NCI-H1092 (cell line): ENCODE measurements at regions not wholly inside any gene's neighbourhood (a gene's known extent, or its start where the extent isn't known, plus 50 kb on each side); places are given as distances from the start of the nearest gene placed in this dataset.

Experiments
- DNase-seq: peaks from one replicate; lab custom pipeline; 2025; lab: John Stamatoyannopoulos, UW

GRCh38 chr4:134343081-134343480, 141.5 kb upstream of the PABPC4L start:
- no peak for DNase-seq

GRCh38 chr4:134337574-134337973, 136.0 kb upstream of the PABPC4L start:
- DNase-seq = no peak

GRCh38 chr4:134328741-134329140, 127.2 kb upstream of the PABPC4L start:
- DNase-seq = no peak

- DNase-seq = no peak
These were observed 125.9 kb upstream of the PABPC4L start for GRCh38 chr4:134327274-134328122.

- no peak for DNase-seq
These were observed 125.3 kb upstream of the PABPC4L start for GRCh38 chr4:134326866-134327265.

- no peak for DNase-seq
These were observed 122.6 kb upstream of the PABPC4L start for GRCh38 chr4:134324179-134324578.

- DNase-seq = no peak
These were observed 118.5 kb upstream of the PABPC4L start for GRCh38 chr4:134320048-134320447.

GRCh38 chr4:134313591-134313990, 112.0 kb upstream of the PABPC4L start:
- no peak for DNase-seq

- DNase-seq = no peak
These were observed 108.1 kb upstream of the PABPC4L start for GRCh38 chr4:134309715-134310114.

- DNase-seq = no peak
These were observed 107.3 kb upstream of the PABPC4L start for GRCh38 chr4:134308910-134309309.

- DNase-seq = no peak
These were observed 96.7 kb upstream of the PABPC4L start for GRCh38 chr4:134298313-134298712.

- no peak for DNase-seq
These were observed 96.2 kb upstream of the PABPC4L start for GRCh38 chr4:134297765-134298164.

- DNase-seq = no peak
These were observed 81.1 kb upstream of the PABPC4L start for GRCh38 chr4:134282680-134283079.

- no peak for DNase-seq
These were observed 77.1 kb upstream of the PABPC4L start for GRCh38 chr4:134278675-134279074.

GRCh38 chr4:134276476-134276875, 74.9 kb upstream of the PABPC4L start:
- DNase-seq = no peak

- DNase-seq = no peak
These were observed 58.5 kb upstream of the PABPC4L start for GRCh38 chr4:134260126-134260525.
